GM12874 (cell line): ENCODE measurements at regions not wholly inside any gene's neighbourhood (a gene's known extent, or its start where the extent isn't known, plus 50 kb on each side); places are given as distances from the start of the nearest gene placed in this dataset.

Experiments
- CTCF ChIP-seq: IDR thresholded peaks from 2 replicates; pipeline ENCODE4 v1.5.1; 2011; ENCODE audit warnings: low read depth, mild to moderate bottlenecking, control low read depth, low read length, moderate library complexity; ENCODE audit not compliant: insufficient read depth

- no peak for TF ChIP-seq CTCF
These were observed 107.1 kb downstream of the GLI2 start for GRCh38 chr2:120842456-120843439.

GRCh38 chr2:120844070-120844738 lies 108.5 kb downstream of the GLI2 start:
- TF ChIP-seq CTCF = no peak

- TF ChIP-seq CTCF = no peak
These were observed 109.6 kb downstream of the GLI2 start for GRCh38 chr2:120845277-120845676.

- no peak for TF ChIP-seq CTCF
These were observed 110.9 kb downstream of the GLI2 start for GRCh38 chr2:120846406-120847095.

GRCh38 chr2:120847700-120848321 lies 112.1 kb downstream of the GLI2 start:
- TF ChIP-seq CTCF = no peak

- no peak for TF ChIP-seq CTCF
These were observed 113.6 kb downstream of the GLI2 start for GRCh38 chr2:120849278-120849677.
